ENCODE measurements at regions not wholly inside any gene's neighbourhood (a gene's known extent, or its start where the extent isn't known, plus 50 kb on each side); places are given as distances from the start of the nearest gene placed in this dataset.

DNA sequence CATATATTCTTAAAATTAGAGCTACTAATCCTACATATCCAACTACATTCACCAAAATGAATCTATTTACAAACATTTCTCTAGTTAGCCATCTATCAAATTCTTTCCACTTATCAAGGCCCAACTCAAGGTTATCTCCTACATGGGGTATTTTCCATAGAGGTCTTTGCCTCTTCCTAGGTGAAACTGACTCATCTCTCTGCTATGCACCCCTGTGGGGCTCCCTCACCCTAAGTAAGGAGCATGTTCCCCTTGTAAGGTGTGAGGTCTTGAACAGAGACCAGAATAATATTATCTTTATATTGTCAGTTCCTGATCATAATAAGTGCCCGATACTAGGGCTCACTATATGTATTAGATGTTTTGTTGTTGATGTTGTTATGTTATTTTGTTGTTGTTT, 74.6 kb upstream of the TSC22D2 start:
- TF ChIP-seq, protein P1, sequence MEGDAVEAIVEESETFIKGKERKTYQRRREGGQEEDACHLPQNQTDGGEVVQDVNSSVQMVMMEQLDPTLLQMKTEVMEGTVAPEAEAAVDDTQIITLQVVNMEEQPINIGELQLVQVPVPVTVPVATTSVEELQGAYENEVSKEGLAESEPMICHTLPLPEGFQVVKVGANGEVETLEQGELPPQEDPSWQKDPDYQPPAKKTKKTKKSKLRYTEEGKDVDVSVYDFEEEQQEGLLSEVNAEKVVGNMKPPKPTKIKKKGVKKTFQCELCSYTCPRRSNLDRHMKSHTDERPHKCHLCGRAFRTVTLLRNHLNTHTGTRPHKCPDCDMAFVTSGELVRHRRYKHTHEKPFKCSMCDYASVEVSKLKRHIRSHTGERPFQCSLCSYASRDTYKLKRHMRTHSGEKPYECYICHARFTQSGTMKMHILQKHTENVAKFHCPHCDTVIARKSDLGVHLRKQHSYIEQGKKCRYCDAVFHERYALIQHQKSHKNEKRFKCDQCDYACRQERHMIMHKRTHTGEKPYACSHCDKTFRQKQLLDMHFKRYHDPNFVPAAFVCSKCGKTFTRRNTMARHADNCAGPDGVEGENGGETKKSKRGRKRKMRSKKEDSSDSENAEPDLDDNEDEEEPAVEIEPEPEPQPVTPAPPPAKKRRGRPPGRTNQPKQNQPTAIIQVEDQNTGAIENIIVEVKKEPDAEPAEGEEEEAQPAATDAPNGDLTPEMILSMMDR (IDR thresholded peaks at IDR 0.05): no peak
- no peaks in the 10 kb centered on the region for H3K36me3 Mint-ChIP-seq
- H3K4me1 Mint-ChIP-seq: no peaks in the 10 kb centered on the region
- no peak overlapping the region for H3K4me3 Mint-ChIP-seq
- H2AFZ ChIP-seq (ENCODE audit: insufficient read depth, low read depth, low read length, poor library complexity, severe bottlenecking): no peak overlapping the region
- H3K79me2 ChIP-seq (ENCODE audit: insufficient read depth, low read length): no peaks in the 10 kb centered on the region
- no peaks in the 10 kb centered on the region for H3K27me3 ChIP-seq (ENCODE audit: control insufficient read depth in 2 of 2, insufficient read depth in 2 of 2, low read length in 2 of 2)
- H4K20me1 ChIP-seq (ENCODE audit: insufficient read depth, low read length): no peaks in the 10 kb centered on the region
- no CpG with 5 or more reads among the region's 1 CpG for WGBS (ENCODE audit: insufficient coverage)
- peaks cover 0 to 4% (median 1%) of the 10 kb centered on the region in 7 donors for H3K9me3 Mint-ChIP-seq
- intact Hi-C loops (cut with micrococcal nuclease): no loop called here
- no peaks in the 10 kb centered on the region for H3K9me3 ChIP-seq (replicated peaks in 1 of 2; ENCODE audit: control insufficient read depth in 1 of 2, insufficient read depth in 1 of 2, low read length in 2 of 2)
- no peak overlapping the region for H3K27ac ChIP-seq (ENCODE audit: low read depth in 1 of 2, low read length in 2 of 2)
- no peak overlapping the region for H3K4me2 ChIP-seq (replicated peaks; ENCODE audit: extremely low read depth, low read length, poor library complexity, severe bottlenecking)
- no peak for DNase-seq
- no peaks in the 10 kb centered on the region for H3K4me1 ChIP-seq (ENCODE audit: control insufficient read depth in 1 of 2, insufficient read depth in 2 of 2, low read length in 2 of 2)
- H3K9ac ChIP-seq (ENCODE audit: insufficient read depth, low read length, poor library complexity, severe bottlenecking): no peak overlapping the region
- peaks cover 0 to 3% (median 1%) of the 10 kb centered on the region in 3 donors for H3K27me3 Mint-ChIP-seq (ENCODE audit: low read depth in 3 of 3)
- no peak overlapping the region for H3K27ac Mint-ChIP-seq
- no peak overlapping the region for H3K4me3 ChIP-seq (replicated peaks in 1 of 3; ENCODE audit: low read depth in 2 of 3, low read length in 3 of 3)
- no peaks in the 10 kb centered on the region for H3K36me3 ChIP-seq (replicated peaks in 1 of 2; ENCODE audit: control insufficient read depth in 1 of 2, insufficient read depth in 2 of 2, low read length in 2 of 2)

DNA sequence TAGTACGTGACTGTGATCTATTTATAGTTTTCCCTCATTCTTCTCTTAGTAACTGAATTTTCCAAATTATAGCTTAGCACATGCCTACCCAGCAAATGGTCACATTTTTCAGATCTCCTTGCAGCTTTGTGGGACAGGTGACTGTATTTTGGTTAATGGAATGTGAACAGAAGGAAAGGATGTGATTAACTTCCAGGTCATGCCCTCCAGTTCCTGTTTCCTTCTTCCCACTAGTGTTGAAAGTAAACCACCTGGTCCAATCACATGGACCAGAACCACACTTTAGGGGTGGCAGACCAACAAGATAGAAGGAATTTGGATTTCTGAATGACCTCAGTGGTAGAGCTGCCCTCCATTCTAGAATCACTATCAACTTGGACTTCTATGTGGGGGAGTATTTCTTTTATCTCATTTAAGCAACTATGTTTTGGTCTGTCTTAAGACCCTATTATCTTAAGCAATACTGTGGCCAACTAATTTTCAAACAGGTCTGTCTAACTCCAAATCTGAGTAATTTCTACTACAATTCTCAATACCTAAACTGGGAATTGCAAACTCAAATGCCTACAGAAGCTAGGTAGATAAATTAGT, 76.0 kb upstream of the TSC22D2 start:
- Mint-ChIP-seq H3K27me3 (ENCODE audit: low read depth in 3 of 3) (peaks cover 0 to 3% (median 1%) of the 10 kb centered on the region in 3 donors), H3K36me3 (no peaks in the 10 kb centered on the region), H3K4me3 (no peak overlapping the region), H3K27ac (no peak overlapping the region), H3K4me1 (no peaks in the 10 kb centered on the region), H3K9me3 (peaks cover 0 to 4% (median 0%) of the 10 kb centered on the region in 7 donors)
- Histone ChIP-seq H3K9me3 (replicated peaks in 1 of 2; ENCODE audit: control insufficient read depth in 1 of 2, insufficient read depth in 1 of 2, low read length in 2 of 2) (no peaks in the 10 kb centered on the region), H3K4me3 (replicated peaks in 1 of 3; ENCODE audit: low read depth in 2 of 3, low read length in 3 of 3) (no peak overlapping the region), H3K4me1 (ENCODE audit: control insufficient read depth in 1 of 2, insufficient read depth in 2 of 2, low read length in 2 of 2) (no peaks in the 10 kb centered on the region), H3K27me3 (ENCODE audit: control insufficient read depth in 2 of 2, insufficient read depth in 2 of 2, low read length in 2 of 2) (no peaks in the 10 kb centered on the region), H3K36me3 (replicated peaks in 1 of 2; ENCODE audit: control insufficient read depth in 1 of 2, insufficient read depth in 2 of 2, low read length in 2 of 2) (no peaks in the 10 kb centered on the region), H3K79me2 (ENCODE audit: insufficient read depth, low read length) (no peaks in the 10 kb centered on the region), H4K20me1 (ENCODE audit: insufficient read depth, low read length) (no peaks in the 10 kb centered on the region), H3K9ac (ENCODE audit: insufficient read depth, low read length, poor library complexity, severe bottlenecking) (no peak overlapping the region), H3K4me2 (replicated peaks; ENCODE audit: extremely low read depth, low read length, poor library complexity, severe bottlenecking) (no peak overlapping the region), H3K27ac (ENCODE audit: low read depth in 1 of 2, low read length in 2 of 2) (no peak overlapping the region), H2AFZ (ENCODE audit: insufficient read depth, low read depth, low read length, poor library complexity, severe bottlenecking) (no peak overlapping the region)
- DNase-seq: no peak
- WGBS (ENCODE audit: insufficient coverage): no CpG with 5 or more reads among the region's 1 CpG
- TF ChIP-seq, protein P1 (IDR thresholded peaks at IDR 0.05): no peak
- intact Hi-C loops (cut with micrococcal nuclease): no loop called here

All from CD14-positive monocyte (primary cell).